ENCODE measurements at regions not wholly inside any gene's neighbourhood (a gene's known extent, or its start where the extent isn't known, plus 50 kb on each side); places are given as distances from the start of the nearest gene placed in this dataset.
"Not testable (repeated sequence)": the region's sequence is repeated elsewhere in the genome, so short reads cannot be mapped to it uniquely, and the experiment has no call there.

- DNase-seq (ENCODE audit: low read depth): no peak
These were observed 168.6 kb upstream of the GRK3 start for GRCh38 chr22:25395915-25396314.

- DNase-seq (ENCODE audit: low read depth): no peak
These were observed 167.8 kb upstream of the GRK3 start for GRCh38 chr22:25396615-25397200.

- no peak for DNase-seq (ENCODE audit: low read depth)
These were observed 166.9 kb upstream of the GRK3 start for GRCh38 chr22:25397616-25398015.

GRCh38 chr22:25398591-25399062 is 165.8 kb upstream of the GRK3 start:
- DNase-seq (ENCODE audit: low read depth): not testable (repeated sequence)

- no peak for DNase-seq (ENCODE audit: low read depth)
These were observed 164.8 kb upstream of the GRK3 start for GRCh38 chr22:25399649-25400151.

GRCh38 chr22:25402160-25402500 is 162.3 kb upstream of the GRK3 start:
- DNase-seq (ENCODE audit: low read depth): no peak

GRCh38 chr22:25402501-25403283 is 161.8 kb upstream of the GRK3 start:
- no peak for DNase-seq (ENCODE audit: low read depth)

GRCh38 chr22:25403284-25403810 is 161.1 kb upstream of the GRK3 start:
- no peak for DNase-seq (ENCODE audit: low read depth)

- DNase-seq (ENCODE audit: low read depth): no peak
These were observed 160.5 kb upstream of the GRK3 start for GRCh38 chr22:25403811-25404471.

- DNase-seq (ENCODE audit: low read depth): no peak
These were observed 159.9 kb upstream of the GRK3 start for GRCh38 chr22:25404556-25404927.

GRCh38 chr22:25404928-25405816 is 159.3 kb upstream of the GRK3 start:
- DNase-seq (ENCODE audit: low read depth): peak; percentile 51

- DNase-seq (ENCODE audit: low read depth): no peak
These were observed 158.5 kb upstream of the GRK3 start for GRCh38 chr22:25405841-25406509.

GRCh38 chr22:25406510-25407210 is 157.8 kb upstream of the GRK3 start:
- DNase-seq (ENCODE audit: low read depth): no peak

GRCh38 chr22:25407226-25407858 is 157.1 kb upstream of the GRK3 start:
- DNase-seq (ENCODE audit: low read depth): no peak

GRCh38 chr22:25407859-25408229 is 156.6 kb upstream of the GRK3 start:
- DNase-seq (ENCODE audit: low read depth): no peak

GRCh38 chr22:25409240-25409639 is 155.2 kb upstream of the GRK3 start:
- DNase-seq (ENCODE audit: low read depth): no peak

GRCh38 chr22:25410849-25411248 is 153.6 kb upstream of the GRK3 start:
- no peak for DNase-seq (ENCODE audit: low read depth)

GRCh38 chr22:25413620-25414019 is 150.9 kb upstream of the GRK3 start:
- DNase-seq (ENCODE audit: low read depth): no peak

GRCh38 chr22:25415731-25416130 is 148.7 kb upstream of the GRK3 start:
- DNase-seq (ENCODE audit: low read depth): not testable (repeated sequence)

- DNase-seq (ENCODE audit: low read depth): not testable (repeated sequence)
These were observed 146.6 kb upstream of the GRK3 start for GRCh38 chr22:25417826-25418225.

All from activated T-cell treated with anti-CD3 and anti-CD28 coated beads for 1 hour (primary cell).